ENCODE measurements at regions not wholly inside any gene's neighbourhood (a gene's known extent, or its start where the extent isn't known, plus 50 kb on each side); places are given as distances from the start of the nearest gene placed in this dataset.

DNA sequence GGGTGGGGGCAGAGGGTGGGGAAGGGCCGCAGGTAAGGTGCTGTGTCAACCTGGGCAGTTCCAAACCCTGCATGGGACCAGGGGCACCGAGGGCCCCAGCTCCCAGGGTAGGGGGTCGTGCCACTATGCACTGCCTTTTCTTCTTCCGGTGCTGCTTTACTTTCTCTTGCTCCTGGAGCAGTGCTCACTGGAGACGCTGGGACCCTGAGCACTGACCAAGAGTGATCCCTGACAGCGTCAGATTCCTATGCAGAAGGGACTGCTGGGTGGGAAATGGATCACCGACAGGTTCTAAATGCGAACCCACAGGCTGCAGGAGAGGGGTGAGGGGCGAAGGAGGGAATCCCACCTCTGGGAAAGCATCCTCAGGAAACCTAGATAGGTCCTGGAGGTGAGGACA is 470.1 kb downstream of the SOX9 start:
- Mint-ChIP-seq H3K4me1 (ENCODE audit: unreplicated experiment) (peaks cover 18% of the 10 kb centered on the region), H3K27me3 (ENCODE audit: unreplicated experiment) (peaks cover 8% of the 10 kb centered on the region), H3K9me3 (ENCODE audit: unreplicated experiment) (no peaks in the 10 kb centered on the region), H3K36me3 (ENCODE audit: low read depth, unreplicated experiment) (no peaks in the 10 kb centered on the region), H3K27ac (ENCODE audit: unreplicated experiment) (no peak overlapping the region), H3K4me3 (ENCODE audit: unreplicated experiment) (peak overlapping the region; percentile 72)
- no peak for DNase-seq (ENCODE audit: low spot score)
- TF ChIP-seq, protein P1, sequence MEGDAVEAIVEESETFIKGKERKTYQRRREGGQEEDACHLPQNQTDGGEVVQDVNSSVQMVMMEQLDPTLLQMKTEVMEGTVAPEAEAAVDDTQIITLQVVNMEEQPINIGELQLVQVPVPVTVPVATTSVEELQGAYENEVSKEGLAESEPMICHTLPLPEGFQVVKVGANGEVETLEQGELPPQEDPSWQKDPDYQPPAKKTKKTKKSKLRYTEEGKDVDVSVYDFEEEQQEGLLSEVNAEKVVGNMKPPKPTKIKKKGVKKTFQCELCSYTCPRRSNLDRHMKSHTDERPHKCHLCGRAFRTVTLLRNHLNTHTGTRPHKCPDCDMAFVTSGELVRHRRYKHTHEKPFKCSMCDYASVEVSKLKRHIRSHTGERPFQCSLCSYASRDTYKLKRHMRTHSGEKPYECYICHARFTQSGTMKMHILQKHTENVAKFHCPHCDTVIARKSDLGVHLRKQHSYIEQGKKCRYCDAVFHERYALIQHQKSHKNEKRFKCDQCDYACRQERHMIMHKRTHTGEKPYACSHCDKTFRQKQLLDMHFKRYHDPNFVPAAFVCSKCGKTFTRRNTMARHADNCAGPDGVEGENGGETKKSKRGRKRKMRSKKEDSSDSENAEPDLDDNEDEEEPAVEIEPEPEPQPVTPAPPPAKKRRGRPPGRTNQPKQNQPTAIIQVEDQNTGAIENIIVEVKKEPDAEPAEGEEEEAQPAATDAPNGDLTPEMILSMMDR (IDR thresholded peaks at IDR 0.05; ENCODE audit: unreplicated experiment), result no peak

DNA sequence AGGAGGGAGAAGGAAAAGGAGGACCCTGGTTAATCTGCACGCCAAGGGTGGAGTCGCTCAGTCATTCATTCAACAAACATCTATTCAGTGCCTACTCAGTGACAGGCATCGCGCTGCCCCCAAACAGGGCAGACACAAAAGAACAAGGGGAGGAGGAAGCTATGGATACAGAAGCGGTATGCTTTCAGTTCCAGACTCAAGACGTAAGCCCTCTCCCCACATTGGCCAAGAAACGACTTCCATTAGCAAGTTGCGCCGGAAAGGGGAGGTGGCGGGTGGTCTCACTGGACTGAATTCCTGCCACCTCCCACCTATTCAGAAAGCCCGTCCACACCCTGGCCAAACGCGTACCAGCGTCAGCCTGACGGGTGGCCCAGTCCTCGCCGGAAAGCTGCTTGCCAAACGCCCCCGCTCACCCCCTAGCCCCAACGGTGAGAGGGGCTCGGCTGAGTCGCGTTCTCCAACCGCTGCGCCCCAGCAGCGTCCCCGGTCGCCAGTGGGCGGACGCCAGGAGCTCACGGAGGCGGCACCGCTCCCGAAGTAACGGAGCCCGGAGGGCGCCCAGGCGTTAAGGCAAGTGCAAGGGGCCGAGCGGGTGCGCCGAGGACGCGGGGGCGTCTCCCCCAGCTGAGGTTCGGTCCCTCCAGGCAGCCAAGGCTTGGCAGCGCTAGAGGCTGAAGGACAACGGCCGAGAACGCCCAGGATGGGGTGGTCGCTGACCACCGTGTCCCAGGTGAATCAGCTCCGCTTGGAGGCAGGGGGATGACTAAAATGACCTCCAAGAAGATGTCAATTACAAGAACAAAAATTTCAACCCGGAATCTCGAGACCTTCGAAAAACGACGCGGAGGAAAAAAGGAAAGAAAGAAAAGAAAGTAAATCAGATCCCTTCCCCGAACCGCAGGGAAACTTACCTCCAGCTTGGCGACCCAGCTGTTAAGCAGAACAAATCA is 470.7 kb downstream of the SOX9 start:
- no peaks in the 10 kb centered on the region for H3K36me3 Mint-ChIP-seq (ENCODE audit: low read depth, unreplicated experiment)
- H3K27me3 Mint-ChIP-seq (ENCODE audit: unreplicated experiment), result peaks cover 8% of the 10 kb centered on the region
- H3K9me3 Mint-ChIP-seq (ENCODE audit: unreplicated experiment), result no peaks in the 10 kb centered on the region
- TF ChIP-seq, protein P1 (IDR thresholded peaks at IDR 0.05; ENCODE audit: unreplicated experiment), result no peak
- no peak overlapping the region for H3K27ac Mint-ChIP-seq (ENCODE audit: unreplicated experiment)
- peaks cover 18% of the 10 kb centered on the region for H3K4me1 Mint-ChIP-seq (ENCODE audit: unreplicated experiment)
- no peak for DNase-seq (ENCODE audit: low spot score)
- H3K4me3 Mint-ChIP-seq (ENCODE audit: unreplicated experiment), result peak overlapping the region; percentile 93

DNA sequence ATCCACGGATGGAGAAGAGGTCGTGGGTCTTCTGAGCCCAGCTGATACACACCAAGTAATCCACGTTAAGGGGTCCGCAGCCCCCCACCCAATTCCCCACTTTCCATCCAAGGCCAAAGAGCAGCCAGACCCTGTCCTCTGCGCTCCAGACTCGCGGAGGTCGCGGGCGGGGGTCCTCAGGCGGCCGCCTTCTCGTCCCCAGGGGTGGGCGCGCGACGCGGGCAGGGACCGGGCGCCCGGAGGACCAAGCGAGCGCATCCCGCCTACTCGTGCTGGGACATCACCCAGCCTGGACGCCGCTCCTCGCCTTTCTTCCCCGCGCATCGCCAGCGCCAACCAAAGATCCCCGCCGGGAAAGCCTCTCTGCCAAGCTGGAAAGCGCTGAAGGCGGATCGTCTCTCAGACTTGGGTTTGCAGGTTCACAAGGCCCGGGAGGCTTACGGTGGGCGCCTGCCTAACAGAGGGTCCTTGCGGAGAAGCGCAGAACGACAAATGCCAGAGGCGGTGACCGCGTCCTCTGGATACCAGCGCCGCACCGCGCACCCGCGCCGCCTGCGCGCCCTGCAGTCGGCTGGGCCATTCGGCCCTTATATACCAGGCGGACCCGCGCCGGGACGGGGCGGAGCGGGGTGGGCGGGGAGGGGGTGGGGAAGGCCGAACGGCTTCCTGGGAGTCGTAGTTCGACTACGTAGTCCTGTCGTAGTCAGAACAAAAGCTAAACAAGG is 471.6 kb downstream of the SOX9 start:
- no peak overlapping the region for H3K27ac Mint-ChIP-seq (ENCODE audit: unreplicated experiment)
- DNase-seq (ENCODE audit: low spot score), result peak; percentile 78
- TF ChIP-seq, protein P1 (IDR thresholded peaks at IDR 0.05; ENCODE audit: unreplicated experiment), result no peak
- H3K4me1 Mint-ChIP-seq (ENCODE audit: unreplicated experiment), result peaks cover 16% of the 10 kb centered on the region
- peak overlapping the region; percentile 93 for H3K4me3 Mint-ChIP-seq (ENCODE audit: unreplicated experiment)
- peaks cover 8% of the 10 kb centered on the region for H3K27me3 Mint-ChIP-seq (ENCODE audit: unreplicated experiment)
- no peaks in the 10 kb centered on the region for H3K9me3 Mint-ChIP-seq (ENCODE audit: unreplicated experiment)
- no peaks in the 10 kb centered on the region for H3K36me3 Mint-ChIP-seq (ENCODE audit: low read depth, unreplicated experiment)

DNA sequence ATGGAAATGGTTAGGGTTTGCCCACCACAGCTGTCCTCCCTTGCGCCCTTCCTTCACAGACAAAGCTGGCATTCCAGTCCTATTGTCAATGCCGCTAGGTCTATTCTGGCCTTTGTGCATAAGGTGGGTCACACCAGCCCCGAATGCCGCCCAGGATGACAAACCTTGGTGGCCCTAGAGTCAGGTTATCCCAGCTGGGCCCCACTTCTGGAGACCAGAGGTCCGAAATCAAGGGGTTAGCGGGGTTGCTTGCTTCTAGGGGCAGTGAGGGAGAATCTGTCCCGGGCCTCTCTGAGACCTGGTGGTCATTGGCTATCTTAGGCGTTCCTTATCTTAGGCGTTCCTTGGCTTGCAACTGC is 472.1 kb downstream of the SOX9 start:
- Mint-ChIP-seq H3K9me3 (ENCODE audit: unreplicated experiment) (no peaks in the 10 kb centered on the region), H3K36me3 (ENCODE audit: low read depth, unreplicated experiment) (no peaks in the 10 kb centered on the region)

More for the DNA sequence above, 472.1 kb downstream of the SOX9 start:
- Mint-ChIP-seq H3K27ac (ENCODE audit: unreplicated experiment) (no peak overlapping the region), H3K4me1 (ENCODE audit: unreplicated experiment) (peaks cover 11% of the 10 kb centered on the region), H3K4me3 (ENCODE audit: unreplicated experiment) (no peak overlapping the region), H3K27me3 (ENCODE audit: unreplicated experiment) (peaks cover 8% of the 10 kb centered on the region)
- TF ChIP-seq, protein P1 (IDR thresholded peaks at IDR 0.05; ENCODE audit: unreplicated experiment), result no peak
- DNase-seq (ENCODE audit: low spot score), result no peak
